NCI-H510A (cell line): ENCODE measurements at regions not wholly inside any gene's neighbourhood (a gene's known extent, or its start where the extent isn't known, plus 50 kb on each side); places are given as distances from the start of the nearest gene placed in this dataset.
"Not testable (repeated sequence)": the region's sequence is repeated elsewhere in the genome, so short reads cannot be mapped to it uniquely, and the experiment has no call there.

Experiments used
- DNase-seq: peaks from one replicate; lab custom pipeline; 2025; lab: John Stamatoyannopoulos, UW

DNA sequence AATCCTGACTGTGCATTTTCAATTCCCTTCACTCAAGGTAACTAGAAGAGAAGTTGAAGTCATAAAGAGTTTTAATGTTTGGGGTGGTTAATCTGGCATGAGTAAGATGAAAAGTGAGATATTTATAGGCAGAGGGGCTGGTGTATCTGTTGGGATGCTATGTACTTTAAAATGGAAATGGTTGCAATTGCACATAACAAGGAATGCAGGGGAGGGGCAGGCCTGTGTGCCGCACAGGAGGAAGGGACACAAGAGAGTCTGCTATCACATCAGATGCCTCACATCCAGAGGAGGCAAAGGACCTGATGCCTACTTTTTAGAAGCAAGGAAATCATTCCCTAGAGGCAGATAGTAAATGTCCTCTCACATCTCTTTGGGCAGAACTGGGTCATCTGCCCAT is 55.5 kb upstream of the OSMR start:
- DNase-seq: no peak

DNA sequence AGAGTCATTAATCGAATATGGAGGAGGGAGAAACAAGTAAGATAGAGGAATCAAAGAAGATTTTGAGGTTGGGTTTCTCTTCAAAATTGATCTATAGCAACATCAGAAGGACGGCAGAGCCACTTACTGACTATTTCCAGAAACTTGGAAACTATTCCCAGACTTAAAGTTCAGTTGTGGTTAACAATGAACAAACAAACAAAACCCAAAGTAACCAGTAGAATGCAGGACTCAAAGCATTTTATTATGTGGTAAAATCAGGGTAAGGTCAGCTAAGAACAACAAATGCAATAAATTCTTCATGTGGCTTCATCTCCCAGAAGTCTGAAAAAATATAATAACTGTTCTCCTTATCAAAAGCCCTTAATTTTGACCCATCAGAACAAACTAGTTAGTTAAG is 54.9 kb upstream of the OSMR start:
- no peak for DNase-seq

DNA sequence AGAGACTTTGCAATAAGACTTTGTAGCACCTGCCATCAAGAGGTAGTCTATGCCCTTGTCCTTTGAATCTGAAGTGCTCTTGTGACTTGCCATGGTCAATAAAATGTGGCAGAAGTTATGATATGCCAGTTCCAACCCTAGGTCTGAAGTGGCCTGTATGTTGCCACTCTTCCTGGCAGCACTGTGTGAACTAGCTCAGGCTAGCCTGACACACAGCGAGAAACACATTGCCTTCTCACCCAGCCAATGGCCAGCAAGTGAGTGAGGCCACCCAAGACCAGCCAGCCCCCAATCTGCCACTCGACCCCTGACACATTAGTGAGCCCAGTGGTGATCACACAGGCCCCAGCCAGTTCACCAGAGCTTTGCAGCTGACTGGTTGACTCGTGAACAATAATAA is 52.7 kb upstream of the OSMR start:
- peak; percentile 95 for DNase-seq

DNA sequence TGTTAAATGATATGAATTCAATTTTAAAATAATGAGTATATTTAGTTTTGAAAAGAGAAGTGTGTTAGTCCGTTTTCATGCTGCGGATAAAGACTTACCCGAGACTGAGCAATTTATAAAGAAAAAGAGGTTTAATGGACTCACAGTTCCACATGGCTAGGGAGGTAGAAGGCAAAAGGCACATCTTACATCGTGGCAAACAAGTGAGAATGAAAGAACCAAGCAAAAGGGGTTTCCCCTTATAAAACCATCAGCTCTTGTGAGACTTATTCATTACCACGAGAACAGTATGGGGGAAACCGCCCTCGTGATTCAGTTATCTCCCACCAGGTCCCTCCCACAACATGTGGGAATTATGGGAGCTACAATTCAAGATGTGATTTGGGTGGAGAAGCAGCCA is 51.8 kb upstream of the OSMR start:
- DNase-seq: not testable (repeated sequence)

DNA sequence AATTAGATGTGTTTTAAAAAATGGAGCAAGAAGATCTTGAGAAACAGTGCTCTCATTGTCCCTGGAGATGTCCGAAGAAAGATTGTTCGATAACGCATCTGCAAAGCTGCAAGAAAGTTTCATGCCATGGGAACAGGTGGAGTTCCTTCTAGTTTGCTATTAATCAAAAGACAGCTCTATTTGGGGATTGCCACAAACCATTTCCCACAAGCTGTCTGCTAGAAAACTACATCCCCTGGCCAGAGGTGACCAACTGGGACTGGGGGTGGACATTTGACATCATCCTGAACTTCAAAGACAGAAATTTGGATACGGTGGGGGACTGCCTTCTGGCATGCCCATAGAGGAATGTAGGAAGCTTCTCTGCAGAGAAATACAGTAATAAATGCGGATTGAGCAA is 50.8 kb upstream of the OSMR start:
- no peak for DNase-seq

DNA sequence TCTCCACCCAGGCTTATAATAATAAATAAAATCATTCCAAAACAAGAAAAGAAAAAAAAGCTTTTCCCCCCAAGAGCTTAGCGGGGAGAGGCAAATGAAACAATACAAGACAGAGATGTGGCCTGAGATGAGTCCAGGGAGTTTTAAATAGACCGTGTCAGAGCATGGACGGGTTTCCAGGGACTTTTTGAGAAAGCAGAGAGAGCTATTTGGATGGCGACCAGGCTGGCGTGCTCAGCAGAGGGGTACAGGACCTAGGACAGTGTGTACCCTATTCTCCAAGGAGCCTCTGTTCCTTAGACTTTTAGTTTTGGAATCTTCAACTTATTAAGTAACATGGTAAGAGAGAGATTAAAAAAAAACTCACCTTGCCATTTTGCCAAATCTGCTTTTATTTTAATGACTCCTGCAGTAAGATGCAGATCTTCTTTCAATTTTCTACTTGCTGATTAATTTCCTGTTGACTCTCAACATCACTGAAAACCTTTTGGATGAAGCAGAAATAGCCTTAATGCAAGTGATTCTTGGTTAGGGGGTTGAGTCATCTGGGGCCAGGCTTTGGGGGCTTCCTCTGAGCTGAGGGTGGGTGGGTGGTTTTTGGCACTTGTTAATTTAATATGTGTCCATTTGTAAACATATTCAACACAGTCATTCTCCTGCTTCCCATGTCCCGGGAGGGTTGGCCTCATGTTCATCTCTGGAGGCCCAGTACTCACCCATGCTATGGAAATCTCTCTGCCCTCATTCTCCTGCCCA is 49.6 kb upstream of the OSMR start:
- no peak for DNase-seq
